ENCODE measurements at regions not wholly inside any gene's neighbourhood (a gene's known extent, or its start where the extent isn't known, plus 50 kb on each side); places are given as distances from the start of the nearest gene placed in this dataset.

DNA sequence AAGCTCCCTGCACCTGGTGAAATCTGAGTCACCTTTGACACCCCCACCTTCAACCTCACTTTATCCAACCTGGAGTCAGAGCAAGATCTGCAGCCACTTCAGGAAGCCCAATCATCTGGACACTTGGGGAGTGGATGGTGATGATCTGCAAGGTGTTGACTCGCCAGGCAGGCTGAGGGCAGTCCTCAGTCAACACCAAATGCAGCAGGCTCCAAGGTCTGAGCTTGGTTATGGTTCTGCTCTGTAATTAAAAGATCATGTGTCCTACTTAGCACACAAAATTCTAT lies 446.9 kb downstream of the BRD1 start:
- TF ChIP-seq, protein P1, sequence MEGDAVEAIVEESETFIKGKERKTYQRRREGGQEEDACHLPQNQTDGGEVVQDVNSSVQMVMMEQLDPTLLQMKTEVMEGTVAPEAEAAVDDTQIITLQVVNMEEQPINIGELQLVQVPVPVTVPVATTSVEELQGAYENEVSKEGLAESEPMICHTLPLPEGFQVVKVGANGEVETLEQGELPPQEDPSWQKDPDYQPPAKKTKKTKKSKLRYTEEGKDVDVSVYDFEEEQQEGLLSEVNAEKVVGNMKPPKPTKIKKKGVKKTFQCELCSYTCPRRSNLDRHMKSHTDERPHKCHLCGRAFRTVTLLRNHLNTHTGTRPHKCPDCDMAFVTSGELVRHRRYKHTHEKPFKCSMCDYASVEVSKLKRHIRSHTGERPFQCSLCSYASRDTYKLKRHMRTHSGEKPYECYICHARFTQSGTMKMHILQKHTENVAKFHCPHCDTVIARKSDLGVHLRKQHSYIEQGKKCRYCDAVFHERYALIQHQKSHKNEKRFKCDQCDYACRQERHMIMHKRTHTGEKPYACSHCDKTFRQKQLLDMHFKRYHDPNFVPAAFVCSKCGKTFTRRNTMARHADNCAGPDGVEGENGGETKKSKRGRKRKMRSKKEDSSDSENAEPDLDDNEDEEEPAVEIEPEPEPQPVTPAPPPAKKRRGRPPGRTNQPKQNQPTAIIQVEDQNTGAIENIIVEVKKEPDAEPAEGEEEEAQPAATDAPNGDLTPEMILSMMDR (IDR thresholded peaks at IDR 0.05) = no peak
- TF ChIP-seq POLR2A (IDR thresholded peaks at IDR 0.05) = no peak

Data from adrenal gland (tissue), 5 donors.